NCI-H2227 (cell line): ENCODE measurements at regions not wholly inside any gene's neighbourhood (a gene's known extent, or its start where the extent isn't known, plus 50 kb on each side); places are given as distances from the start of the nearest gene placed in this dataset.

Source experiments
- DNase-seq: peaks from one replicate; lab custom pipeline; 2025; ENCODE audit not compliant: unreplicated experiment; lab: John Stamatoyannopoulos, UW

DNA sequence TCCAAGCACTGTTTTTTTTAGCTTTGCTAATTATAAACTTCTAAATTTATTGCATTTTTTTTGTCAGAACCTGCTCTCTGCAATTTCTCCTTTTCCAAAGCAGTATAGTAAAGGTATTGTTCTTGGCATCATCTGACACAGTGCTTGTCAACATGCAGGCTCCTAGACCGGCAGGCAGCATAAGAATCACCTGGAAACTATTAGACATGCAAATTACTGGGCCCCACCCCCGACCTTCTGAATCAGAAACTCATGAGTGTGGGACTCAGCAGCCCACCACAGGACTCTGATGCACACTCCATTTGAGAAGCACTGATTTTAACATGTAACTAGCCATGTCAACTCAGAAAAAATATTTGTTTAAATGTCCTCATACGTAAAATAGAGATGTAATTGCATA is 551.1 kb upstream of the CELF4 start:
- no peak for DNase-seq

GRCh38 chr18:38115201-38115600 is 549.6 kb upstream of the CELF4 start:
- no peak for DNase-seq

- DNase-seq = no peak
Observed at GRCh38 chr18:38087538-38087937, 521.9 kb upstream of the CELF4 start.

DNA sequence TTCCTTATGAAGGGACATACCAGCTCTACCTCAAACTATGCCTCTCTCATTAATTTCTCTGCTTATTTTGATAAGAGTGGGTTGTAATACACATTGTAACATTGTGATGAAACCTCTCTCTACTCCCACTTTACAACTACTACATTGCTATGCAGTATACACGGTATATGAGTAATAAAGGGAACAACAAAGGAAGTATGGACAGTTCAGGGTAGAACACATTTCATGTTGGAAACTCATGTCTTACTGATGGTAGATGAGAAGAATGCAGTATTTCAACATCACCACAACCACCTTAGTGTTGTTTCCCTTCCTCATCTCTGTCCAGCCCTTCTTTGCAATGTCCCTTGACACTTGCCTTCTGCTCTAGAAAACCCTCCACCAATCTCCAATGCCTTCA is 515.9 kb upstream of the CELF4 start:
- DNase-seq = no peak

- DNase-seq = no peak
Observed at GRCh38 chr18:38077229-38077628, 511.6 kb upstream of the CELF4 start.

- DNase-seq = no peak
Observed at GRCh38 chr18:38076346-38077070, 510.9 kb upstream of the CELF4 start.

- DNase-seq = no peak
Observed at GRCh38 chr18:38074298-38074876, 508.8 kb upstream of the CELF4 start.

DNA sequence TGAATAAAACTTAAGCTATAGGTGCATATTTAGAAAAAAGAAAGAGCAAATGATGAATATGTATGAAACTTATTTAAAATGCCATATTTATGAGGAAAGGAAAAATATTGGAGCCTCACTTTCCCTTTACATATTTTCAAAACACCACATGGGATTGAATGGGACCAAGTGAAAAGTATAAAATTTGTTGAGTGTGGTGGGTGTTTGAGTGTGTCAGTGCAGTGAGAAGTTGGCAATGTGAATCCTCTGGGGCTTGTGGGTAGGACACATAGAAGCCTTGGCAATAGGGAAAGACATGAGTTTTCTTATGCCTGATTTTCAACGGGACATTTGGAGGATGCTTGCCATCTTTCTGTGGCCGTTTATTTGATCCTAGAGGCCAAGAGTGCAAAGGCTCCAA is 502.2 kb upstream of the CELF4 start:
- no peak for DNase-seq

DNA sequence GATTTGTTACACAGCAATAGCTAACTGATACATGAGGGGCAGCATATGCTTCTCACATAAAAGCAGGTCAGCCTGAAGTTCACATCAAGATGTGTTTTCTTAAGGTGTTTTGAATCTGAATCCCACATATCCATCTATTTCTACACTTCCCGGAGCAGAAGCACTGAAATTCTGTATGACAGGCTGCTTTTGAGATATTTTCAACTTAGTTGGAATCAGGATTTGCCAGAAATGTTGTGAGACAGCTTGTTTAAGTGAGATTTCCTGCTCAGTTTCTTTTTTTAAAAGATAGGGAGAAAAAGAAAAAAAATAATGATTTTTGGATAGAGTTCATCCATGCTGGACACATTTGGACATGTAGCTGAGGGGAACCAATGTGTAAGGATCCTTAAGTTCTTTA is 501.5 kb upstream of the CELF4 start:
- no peak for DNase-seq

GRCh38 chr18:38052879-38053590 is 487.4 kb upstream of the CELF4 start:
- DNase-seq = no peak

GRCh38 chr18:38047820-38048219 is 482.2 kb upstream of the CELF4 start:
- no peak for DNase-seq

GRCh38 chr18:38046651-38047050 is 481.1 kb upstream of the CELF4 start:
- no peak for DNase-seq

GRCh38 chr18:38045845-38046244 is 480.2 kb upstream of the CELF4 start:
- no peak for DNase-seq

DNA sequence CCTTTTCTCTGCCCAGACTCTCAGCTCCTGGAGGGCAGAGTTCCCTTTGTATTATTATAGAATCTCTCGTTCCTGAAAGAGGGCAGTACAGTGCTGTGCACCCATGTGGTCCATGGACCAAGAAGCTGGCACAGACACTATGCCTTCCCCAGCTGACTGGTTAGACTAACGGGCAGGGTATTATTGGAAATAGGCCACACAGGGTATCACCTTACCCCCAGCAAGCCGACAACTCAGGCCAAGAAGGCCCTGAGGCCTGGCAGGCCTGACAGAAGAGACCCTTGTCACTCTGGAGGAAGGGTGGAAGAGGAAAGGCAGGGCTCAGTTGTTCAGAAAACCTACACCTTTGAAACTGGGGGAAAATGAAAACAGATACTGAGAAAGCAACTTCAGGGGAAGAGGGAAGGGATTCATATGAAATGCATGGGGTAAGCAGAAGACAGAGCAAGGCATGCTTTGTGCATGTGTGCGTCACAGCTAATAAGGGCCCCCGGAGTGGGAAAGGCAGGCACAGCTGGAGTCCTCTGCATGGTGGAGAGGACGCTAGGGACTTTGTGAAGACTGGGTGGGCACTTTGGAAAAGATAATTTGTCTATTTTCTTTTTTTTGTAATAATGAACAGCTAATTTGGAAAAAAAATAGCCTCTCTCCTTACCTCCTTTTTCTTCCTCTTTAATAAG is 476.8 kb upstream of the CELF4 start:
- no peak for DNase-seq

- DNase-seq = no peak
Observed at GRCh38 chr18:38038242-38038641, 472.6 kb upstream of the CELF4 start.

DNA sequence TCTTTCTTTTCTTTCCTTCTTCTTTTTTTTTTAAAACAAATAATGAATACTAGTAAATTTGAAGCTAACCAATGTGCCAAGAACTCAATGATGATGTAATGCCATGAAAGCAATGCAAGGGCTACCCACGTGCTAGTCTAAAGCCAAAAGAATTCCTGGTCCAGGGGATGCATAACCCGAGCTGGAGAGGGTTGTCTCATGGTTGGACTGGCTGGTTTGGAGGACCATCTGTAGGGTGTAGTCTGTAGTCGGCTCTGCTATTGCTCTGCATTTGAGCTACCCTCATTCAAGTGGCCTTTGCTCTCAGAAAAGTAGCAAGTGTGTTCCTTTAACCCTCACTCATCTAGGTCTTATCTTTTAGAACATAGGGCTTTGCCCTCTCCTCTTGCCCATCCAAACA is 469.6 kb upstream of the CELF4 start:
- DNase-seq = no peak

DNA sequence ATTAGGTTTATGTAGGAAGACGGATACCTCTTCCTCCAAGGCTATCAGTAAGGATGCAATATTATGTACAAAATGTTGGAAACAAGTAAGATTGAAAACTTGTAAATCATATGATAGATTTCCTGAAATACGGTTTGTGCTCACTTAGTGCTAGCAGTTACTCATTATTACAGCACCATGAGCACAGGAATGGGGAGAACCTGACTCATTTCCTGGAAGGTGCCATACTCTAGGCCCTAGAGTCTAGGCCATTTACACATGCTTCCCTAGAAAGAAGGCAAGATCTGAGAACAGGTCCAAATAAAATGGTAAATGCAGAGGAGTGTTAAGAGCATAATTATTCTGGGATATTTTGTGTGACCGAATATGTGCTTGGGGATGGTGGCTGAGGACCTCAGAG is 467.7 kb upstream of the CELF4 start:
- no peak for DNase-seq

DNA sequence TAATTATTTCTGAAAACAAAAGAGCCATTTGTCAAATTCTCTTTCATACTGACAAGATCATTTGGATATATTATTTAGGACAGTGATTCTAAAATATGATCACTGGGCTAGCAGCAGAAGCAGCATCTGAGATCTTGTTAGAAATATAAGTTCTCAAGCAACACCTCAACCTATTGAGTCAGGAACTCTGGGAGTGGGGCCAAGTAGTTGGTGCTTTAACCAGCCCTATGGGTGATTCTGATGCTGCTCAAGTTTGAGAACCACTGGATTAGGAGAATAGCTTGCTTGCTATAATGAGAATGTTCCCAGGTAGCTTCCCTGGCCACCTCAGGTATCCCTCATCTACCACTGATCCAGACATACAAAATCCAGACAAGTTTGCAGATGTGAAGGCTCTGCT is 466.9 kb upstream of the CELF4 start:
- no peak for DNase-seq

DNA sequence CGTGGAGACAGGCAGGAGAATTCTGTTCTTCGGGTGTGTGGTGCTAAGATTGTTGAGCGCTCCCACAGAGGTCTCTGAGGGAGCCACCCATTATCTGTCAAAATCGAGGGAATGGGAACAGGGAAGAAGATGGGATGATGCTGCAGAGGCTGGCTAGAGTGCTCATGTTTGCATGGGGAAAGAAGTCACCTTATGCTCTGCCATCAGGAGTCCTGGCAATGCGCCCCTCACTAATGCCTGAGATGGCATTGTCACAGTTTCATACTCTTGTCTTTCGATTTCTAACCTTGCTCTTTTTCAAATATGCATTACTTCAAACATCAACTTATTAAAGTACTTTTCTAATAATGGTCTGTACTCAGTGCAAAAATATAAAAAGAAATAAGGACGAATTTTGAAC is 463.3 kb upstream of the CELF4 start:
- DNase-seq = no peak

DNA sequence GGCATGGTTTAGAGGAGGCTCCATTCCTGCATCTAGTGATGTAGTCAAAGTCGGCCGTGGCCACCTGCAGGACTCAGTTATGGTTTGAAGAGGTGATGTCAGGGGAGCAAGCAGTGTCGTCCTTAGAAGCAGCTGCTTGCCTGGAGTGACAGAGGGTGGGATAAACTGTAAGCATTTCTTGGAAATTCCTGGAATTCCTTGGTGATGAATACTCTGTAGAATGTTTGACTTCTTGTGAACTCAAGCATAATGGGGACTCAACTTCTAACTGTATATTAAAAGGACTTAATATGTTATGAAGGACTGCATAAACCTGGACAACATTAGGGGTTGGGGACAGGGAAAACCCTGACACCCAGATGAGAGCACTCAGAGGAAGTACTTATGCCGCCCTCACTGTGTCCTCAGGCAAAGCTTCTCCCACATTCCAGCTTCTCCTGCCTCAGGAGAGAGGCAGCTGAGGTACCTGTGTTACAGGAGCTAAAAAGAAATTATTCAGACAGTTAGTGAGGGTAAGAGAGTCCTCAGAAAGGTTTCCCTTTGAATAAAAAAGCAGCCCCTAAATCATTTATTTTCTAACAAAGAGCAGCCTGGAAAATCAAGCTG is 459.9 kb upstream of the CELF4 start:
- DNase-seq = no peak

DNA sequence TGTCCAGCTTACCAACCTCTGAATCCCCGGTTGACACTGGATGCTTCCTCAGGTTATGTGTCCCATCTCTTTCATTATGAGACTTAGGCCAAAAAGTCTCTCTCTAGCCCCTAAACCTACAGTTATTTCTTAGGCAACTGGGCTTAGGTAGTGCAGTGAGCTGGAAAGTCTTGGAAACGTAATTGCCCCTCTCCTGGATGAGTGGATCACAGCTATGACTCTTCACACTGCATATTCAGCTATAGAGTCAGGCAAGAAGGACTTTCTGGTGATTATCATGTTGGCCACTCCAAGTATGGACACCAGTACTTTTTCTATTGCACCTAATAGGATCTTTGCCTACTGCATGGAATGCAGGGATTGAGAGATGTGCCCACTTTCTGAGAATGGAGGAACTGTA is 458.3 kb upstream of the CELF4 start:
- DNase-seq = no peak

DNA sequence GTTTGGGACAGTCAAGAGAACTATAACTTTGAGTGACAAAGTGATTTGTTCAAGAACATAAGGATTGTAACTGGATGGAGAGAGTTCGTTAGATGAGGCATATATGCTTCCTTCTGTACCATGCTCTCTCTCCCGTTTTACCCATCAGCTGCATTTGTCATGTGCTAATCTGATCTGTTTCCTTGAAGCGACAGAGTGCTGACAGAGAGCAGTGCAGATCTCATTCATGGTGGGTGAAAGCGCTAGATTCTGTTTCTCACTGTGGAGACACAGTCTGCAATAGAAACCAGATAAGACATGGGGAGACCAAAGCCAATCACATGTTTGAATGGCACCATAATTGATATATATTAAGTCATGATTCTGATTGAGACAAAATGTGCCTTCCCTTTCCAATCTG is 456.6 kb upstream of the CELF4 start:
- no peak for DNase-seq
